ENCODE measurements at regions not wholly inside any gene's neighbourhood (a gene's known extent, or its start where the extent isn't known, plus 50 kb on each side); places are given as distances from the start of the nearest gene placed in this dataset.

DNA sequence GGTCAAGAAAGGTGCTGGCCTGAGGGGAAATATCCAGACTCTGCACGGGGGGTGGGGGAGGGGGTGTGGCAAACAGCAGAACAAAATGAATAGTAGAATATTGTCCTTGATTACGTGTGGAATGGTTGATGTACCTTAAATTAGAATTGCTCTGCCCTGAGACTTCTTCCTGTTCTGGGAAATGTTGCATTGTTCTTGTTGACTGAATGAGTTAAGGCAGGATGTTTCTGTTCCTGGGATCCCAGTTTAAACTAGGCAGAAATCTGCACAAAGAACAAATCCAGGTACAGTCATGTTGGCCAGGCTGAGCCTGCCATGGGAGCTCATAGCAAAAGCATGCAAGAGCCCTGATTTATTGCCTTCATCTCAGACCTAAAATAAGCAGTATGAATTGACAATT, 558.7 kb upstream of the VSTM2A start:
- Histone ChIP-seq H3K36me3 (ENCODE audit: insufficient read depth, low read length) (no peaks in the 10 kb centered on the region), H3K27me3 (ENCODE audit: control insufficient read depth, insufficient read depth, low read length) (no peaks in the 10 kb centered on the region), H3K4me1 (ENCODE audit: control insufficient read depth, insufficient read depth, low read length) (no peaks in the 10 kb centered on the region), H3K9ac (ENCODE audit: low read depth, low read length) (no peak overlapping the region), H3K9me3 (replicated peaks; ENCODE audit: low read length) (no peaks in the 10 kb centered on the region), H3K4me3 (ENCODE audit: low read length) (no peak overlapping the region), H3K4me2 (ENCODE audit: low read length) (no peak overlapping the region)

DNA sequence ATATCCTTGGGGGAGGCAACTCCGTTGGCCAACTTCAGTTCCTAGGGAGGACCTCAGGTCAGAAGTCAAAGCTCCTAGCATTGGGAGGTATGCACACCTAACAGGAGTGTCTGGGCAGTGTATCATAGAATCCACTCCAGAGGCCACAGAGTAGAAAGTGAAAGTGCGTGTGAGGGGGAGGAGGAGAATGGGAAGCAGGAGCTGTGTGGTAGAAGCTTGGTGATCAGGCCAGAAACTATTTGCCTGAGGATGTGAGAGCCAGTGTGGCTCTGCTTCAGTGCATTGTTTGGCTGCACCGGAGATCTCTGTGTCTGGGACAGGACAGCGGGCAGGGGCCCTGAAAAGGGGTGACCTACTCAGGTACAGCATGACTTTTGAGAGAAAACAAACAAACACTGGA, 557.4 kb upstream of the VSTM2A start:
- Histone ChIP-seq H3K4me3 (ENCODE audit: low read length) (no peak overlapping the region), H3K27me3 (ENCODE audit: control insufficient read depth, insufficient read depth, low read length) (no peaks in the 10 kb centered on the region), H3K9me3 (replicated peaks; ENCODE audit: low read length) (no peaks in the 10 kb centered on the region), H3K4me2 (ENCODE audit: low read length) (no peak overlapping the region), H3K9ac (ENCODE audit: low read depth, low read length) (no peak overlapping the region), H3K36me3 (ENCODE audit: insufficient read depth, low read length) (no peaks in the 10 kb centered on the region), H3K4me1 (ENCODE audit: control insufficient read depth, insufficient read depth, low read length) (no peaks in the 10 kb centered on the region)

DNA sequence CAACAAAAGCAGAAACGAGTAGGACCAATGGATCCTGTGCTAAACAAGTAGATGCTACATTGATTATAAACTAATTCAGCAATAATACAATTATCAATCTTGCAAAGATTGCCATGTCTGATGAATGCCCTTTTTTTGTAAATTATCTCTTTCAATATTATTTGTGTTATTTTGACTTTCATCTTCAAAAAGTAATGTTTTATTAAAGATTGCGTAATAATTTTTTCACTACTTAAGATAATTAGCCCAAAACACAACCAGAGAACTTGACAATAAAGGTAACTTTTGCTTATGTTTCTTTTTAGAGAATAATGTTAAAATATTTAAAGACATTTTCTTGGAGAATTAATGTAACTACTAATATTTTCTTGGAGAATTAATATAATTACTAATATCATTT, 553.8 kb upstream of the VSTM2A start:
- Histone ChIP-seq H3K4me2 (ENCODE audit: low read length) (no peak overlapping the region), H3K4me3 (ENCODE audit: low read length) (no peak overlapping the region), H3K36me3 (ENCODE audit: insufficient read depth, low read length) (no peaks in the 10 kb centered on the region), H3K4me1 (ENCODE audit: control insufficient read depth, insufficient read depth, low read length) (no peaks in the 10 kb centered on the region), H3K9me3 (replicated peaks; ENCODE audit: low read length) (no peaks in the 10 kb centered on the region), H3K27me3 (ENCODE audit: control insufficient read depth, insufficient read depth, low read length) (no peaks in the 10 kb centered on the region), H3K9ac (ENCODE audit: low read depth, low read length) (no peak overlapping the region)

DNA sequence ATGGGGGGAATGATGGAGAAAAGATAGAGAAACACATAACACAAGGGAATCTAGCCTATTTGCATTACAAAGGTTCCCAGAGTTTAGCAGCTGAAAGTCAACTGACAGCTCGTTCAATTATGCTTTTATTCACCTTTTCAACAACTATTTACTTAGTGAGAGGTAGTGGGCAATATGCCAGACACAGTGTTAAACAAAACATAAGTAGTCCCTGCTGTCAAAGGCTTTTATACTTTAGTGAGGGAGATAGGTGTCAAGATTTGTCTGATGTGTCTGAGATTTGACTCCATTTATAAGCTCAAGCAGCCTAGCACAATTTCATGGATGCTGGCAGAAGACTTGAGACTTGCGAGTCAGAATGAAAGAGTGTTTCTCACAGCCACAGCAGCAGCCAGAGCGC, 549.0 kb upstream of the VSTM2A start:
- H3K4me3 ChIP-seq (ENCODE audit: low read length): no peak overlapping the region
- H3K4me2 ChIP-seq (ENCODE audit: low read length): no peak overlapping the region
- H3K4me1 ChIP-seq (ENCODE audit: control insufficient read depth, insufficient read depth, low read length): no peaks in the 10 kb centered on the region
- no peaks in the 10 kb centered on the region for H3K27me3 ChIP-seq (ENCODE audit: control insufficient read depth, insufficient read depth, low read length)
- no peaks in the 10 kb centered on the region for H3K36me3 ChIP-seq (ENCODE audit: insufficient read depth, low read length)
- no peak overlapping the region for H3K9ac ChIP-seq (ENCODE audit: low read depth, low read length)
- H3K9me3 ChIP-seq (replicated peaks; ENCODE audit: low read length): no peaks in the 10 kb centered on the region

DNA sequence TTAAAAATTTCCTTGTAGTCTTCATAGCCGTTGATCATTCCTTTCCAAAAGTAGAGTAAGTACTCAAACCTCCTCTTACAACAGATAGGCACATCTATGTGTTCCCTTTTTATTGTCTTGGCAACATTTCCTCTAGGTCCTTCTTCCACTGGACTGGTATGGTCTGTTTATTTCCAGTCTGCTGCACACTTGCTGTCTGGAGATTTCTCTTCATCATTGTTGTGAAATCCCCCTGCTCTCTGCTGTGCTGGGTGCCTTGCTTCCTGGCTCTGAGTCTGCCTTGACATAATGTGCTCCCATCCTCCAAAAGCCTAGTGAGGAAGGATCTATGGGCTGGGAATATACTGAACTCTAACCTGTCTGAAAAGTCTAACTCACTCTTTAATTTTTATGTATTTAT, 545.3 kb upstream of the VSTM2A start:
- Histone ChIP-seq H3K4me1 (ENCODE audit: control insufficient read depth, insufficient read depth, low read length) (no peaks in the 10 kb centered on the region), H3K9ac (ENCODE audit: low read depth, low read length) (no peak overlapping the region), H3K4me2 (ENCODE audit: low read length) (no peak overlapping the region), H3K27me3 (ENCODE audit: control insufficient read depth, insufficient read depth, low read length) (no peaks in the 10 kb centered on the region), H3K9me3 (replicated peaks; ENCODE audit: low read length) (no peaks in the 10 kb centered on the region), H3K36me3 (ENCODE audit: insufficient read depth, low read length) (no peaks in the 10 kb centered on the region), H3K4me3 (ENCODE audit: low read length) (no peak overlapping the region)

DNA sequence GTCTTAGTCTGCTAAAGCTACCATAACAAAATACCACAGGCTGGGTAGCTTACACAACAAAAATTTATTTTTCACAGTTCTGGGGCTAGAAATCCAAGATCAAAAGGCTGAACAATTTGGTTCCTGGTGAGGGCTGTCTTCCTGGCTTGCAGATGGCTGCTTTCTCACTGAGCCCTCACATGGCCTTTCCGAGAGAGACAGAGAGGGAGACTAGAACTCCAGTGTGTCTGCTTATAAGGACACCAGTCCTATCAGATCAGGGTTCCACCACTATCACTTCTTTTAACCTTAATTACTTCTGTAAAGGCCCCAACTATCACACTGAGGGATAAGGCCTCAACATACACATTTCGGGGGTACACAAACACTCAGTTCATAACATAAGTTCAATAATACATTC, 527.4 kb upstream of the VSTM2A start:
- H3K9ac ChIP-seq (ENCODE audit: low read depth, low read length): no peak overlapping the region
- no peak overlapping the region for H3K4me2 ChIP-seq (ENCODE audit: low read length)
- peaks cover 3% of the 10 kb centered on the region for H3K4me1 ChIP-seq (ENCODE audit: control insufficient read depth, insufficient read depth, low read length)
- no peaks in the 10 kb centered on the region for H3K9me3 ChIP-seq (replicated peaks; ENCODE audit: low read length)
- H3K36me3 ChIP-seq (ENCODE audit: insufficient read depth, low read length): no peaks in the 10 kb centered on the region
- no peak overlapping the region for H3K4me3 ChIP-seq (ENCODE audit: low read length)
- H3K27me3 ChIP-seq (ENCODE audit: control insufficient read depth, insufficient read depth, low read length): no peaks in the 10 kb centered on the region

DNA sequence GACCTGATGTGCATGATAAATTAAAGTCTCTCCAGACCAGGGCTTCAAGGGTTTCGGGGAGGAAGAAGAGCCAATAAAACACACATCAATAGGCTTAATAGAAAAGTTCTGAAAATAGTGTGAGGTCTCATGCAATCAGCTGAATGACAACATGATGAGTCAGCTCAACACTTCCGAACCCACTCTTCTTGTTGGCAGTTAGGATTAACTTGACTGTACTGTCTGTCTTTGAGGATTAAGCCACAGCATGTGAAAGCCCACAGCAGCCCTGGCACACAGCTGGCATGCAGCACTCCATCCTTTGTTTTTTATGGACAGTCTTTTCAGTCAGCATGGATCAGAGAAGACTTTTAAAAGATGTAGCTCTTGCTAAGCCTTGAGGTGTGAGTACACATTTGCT, 526.9 kb upstream of the VSTM2A start:
- no peak overlapping the region for H3K4me3 ChIP-seq (ENCODE audit: low read length)
- H3K27me3 ChIP-seq (ENCODE audit: control insufficient read depth, insufficient read depth, low read length): no peaks in the 10 kb centered on the region
- H3K9me3 ChIP-seq (replicated peaks; ENCODE audit: low read length): no peaks in the 10 kb centered on the region
- no peak overlapping the region for H3K9ac ChIP-seq (ENCODE audit: low read depth, low read length)
- peaks cover 3% of the 10 kb centered on the region for H3K4me1 ChIP-seq (ENCODE audit: control insufficient read depth, insufficient read depth, low read length)
- H3K36me3 ChIP-seq (ENCODE audit: insufficient read depth, low read length): no peaks in the 10 kb centered on the region
- no peak overlapping the region for H3K4me2 ChIP-seq (ENCODE audit: low read length)

DNA sequence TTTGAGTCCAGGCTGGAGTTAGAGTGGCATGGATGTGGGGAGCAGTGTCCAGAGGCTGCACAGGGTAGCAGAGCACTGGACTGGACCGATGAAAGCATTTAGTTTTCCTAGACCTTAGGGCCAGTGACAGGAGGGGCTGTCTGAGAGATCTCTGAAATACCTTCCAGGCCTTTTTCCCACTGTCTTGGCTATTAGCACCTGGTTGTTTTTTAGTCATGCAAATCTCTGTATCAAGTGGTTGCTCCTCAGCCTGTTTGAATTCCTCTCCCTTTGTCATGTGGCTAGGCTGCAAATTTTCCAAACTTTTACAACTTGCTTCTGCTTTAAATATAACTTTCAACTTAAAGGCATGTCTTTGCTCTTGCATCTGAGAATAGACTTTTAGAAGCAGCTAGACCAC, 504.3 kb upstream of the VSTM2A start:
- Histone ChIP-seq H3K4me3 (ENCODE audit: low read length) (no peak overlapping the region), H3K36me3 (ENCODE audit: insufficient read depth, low read length) (no peaks in the 10 kb centered on the region), H3K4me2 (ENCODE audit: low read length) (no peak overlapping the region), H3K27me3 (ENCODE audit: control insufficient read depth, insufficient read depth, low read length) (no peaks in the 10 kb centered on the region), H3K9ac (ENCODE audit: low read depth, low read length) (no peak overlapping the region), H3K9me3 (replicated peaks; ENCODE audit: low read length) (peaks cover 2% of the 10 kb centered on the region), H3K4me1 (ENCODE audit: control insufficient read depth, insufficient read depth, low read length) (no peaks in the 10 kb centered on the region)

DNA sequence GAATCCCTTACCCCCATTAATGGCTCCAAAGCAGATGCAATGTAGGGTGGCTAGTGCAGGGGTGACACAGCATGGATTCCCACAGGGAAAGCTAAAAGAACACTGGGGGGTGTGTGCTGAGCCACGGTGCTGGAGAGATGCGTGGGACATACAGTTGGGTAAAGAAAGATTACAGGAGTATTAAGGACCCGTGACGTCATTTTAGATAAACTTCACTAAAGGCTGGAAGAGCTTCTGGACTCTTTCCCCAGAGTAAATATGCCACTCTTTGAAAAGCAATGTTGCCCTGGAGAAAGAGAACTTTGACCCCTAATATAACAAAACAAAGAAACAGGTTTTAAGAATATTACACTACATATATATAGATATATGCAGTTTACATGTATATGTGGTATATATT, 481.5 kb upstream of the VSTM2A start:
- no peaks in the 10 kb centered on the region for H3K36me3 ChIP-seq (ENCODE audit: insufficient read depth, low read length)
- no peaks in the 10 kb centered on the region for H3K4me1 ChIP-seq (ENCODE audit: control insufficient read depth, insufficient read depth, low read length)
- H3K27me3 ChIP-seq (ENCODE audit: control insufficient read depth, insufficient read depth, low read length): no peaks in the 10 kb centered on the region
- no peak overlapping the region for H3K4me2 ChIP-seq (ENCODE audit: low read length)
- no peaks in the 10 kb centered on the region for H3K9me3 ChIP-seq (replicated peaks; ENCODE audit: low read length)
- H3K9ac ChIP-seq (ENCODE audit: low read depth, low read length): no peak overlapping the region
- H3K4me3 ChIP-seq (ENCODE audit: low read length): no peak overlapping the region

DNA sequence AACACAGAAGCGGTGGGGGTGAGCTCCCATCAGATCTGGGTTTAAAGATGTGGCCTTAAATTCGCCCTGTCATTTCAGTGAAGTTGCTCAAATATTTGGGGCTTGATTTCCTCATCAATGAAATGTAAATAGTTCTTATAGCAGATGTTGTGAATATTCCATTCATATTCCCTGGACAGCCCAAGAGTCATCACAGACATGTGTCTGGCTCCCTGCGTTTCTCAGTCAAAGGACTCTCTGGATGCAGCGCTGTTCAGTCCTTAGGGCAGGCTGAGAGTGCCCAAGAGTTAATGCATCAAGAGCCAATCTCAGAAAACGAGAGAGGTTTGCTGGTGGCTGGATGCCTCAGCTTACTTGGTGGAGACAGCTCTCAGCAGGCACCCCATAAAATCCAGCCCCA, 475.5 kb upstream of the VSTM2A start:
- Histone ChIP-seq H3K27me3 (ENCODE audit: control insufficient read depth, insufficient read depth, low read length) (no peaks in the 10 kb centered on the region), H3K4me3 (ENCODE audit: low read length) (no peak overlapping the region), H3K4me1 (ENCODE audit: control insufficient read depth, insufficient read depth, low read length) (no peaks in the 10 kb centered on the region), H3K9me3 (replicated peaks; ENCODE audit: low read length) (no peaks in the 10 kb centered on the region), H3K36me3 (ENCODE audit: insufficient read depth, low read length) (no peaks in the 10 kb centered on the region), H3K9ac (ENCODE audit: low read depth, low read length) (no peak overlapping the region), H3K4me2 (ENCODE audit: low read length) (no peak overlapping the region)

DNA sequence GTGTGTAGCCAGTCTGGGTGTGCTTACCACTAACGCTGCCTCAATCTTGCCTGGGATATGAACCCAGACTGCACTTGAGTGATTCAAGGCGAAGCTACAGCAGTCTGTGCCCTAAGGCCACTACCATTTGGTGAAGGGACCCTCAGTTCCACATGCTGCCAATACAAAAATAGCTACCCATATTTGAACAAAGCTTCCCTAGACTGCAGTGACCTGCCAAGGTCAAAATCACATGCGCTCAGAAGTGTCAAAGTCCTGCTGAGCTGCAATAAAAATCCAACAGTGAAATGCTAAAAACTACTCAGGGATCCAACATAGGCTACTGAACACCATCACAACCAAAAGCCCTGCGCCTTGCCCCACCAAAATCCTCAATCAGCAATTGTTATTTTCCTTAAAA, 472.3 kb upstream of the VSTM2A start:
- Histone ChIP-seq H3K4me2 (ENCODE audit: low read length) (no peak overlapping the region), H3K4me1 (ENCODE audit: control insufficient read depth, insufficient read depth, low read length) (no peaks in the 10 kb centered on the region), H3K9ac (ENCODE audit: low read depth, low read length) (no peak overlapping the region), H3K9me3 (replicated peaks; ENCODE audit: low read length) (no peaks in the 10 kb centered on the region), H3K4me3 (ENCODE audit: low read length) (no peak overlapping the region), H3K36me3 (ENCODE audit: insufficient read depth, low read length) (no peaks in the 10 kb centered on the region), H3K27me3 (ENCODE audit: control insufficient read depth, insufficient read depth, low read length) (no peaks in the 10 kb centered on the region)

DNA sequence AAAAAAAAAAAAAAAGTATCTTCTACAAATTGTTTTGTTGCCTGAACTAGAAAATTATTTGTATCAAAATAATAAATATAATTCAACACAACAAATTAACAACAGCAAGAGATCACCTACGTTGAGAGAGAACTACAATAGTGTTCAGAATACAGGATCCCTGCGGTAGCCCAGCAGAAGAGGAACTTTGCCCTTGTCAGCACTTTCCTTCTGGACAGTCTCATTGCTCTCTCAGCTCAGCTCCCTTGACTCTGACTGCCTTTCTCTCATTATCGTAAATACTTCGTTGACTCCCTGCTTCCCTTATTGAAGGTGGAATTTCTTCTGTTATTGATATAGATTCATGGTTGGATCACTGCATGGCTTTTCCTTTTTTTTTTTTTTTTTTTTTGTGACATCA, 469.5 kb upstream of the VSTM2A start:
- H3K4me1 ChIP-seq (ENCODE audit: control insufficient read depth, insufficient read depth, low read length): no peaks in the 10 kb centered on the region
- H3K4me3 ChIP-seq (ENCODE audit: low read length): no peak overlapping the region
- H3K27me3 ChIP-seq (ENCODE audit: control insufficient read depth, insufficient read depth, low read length): no peaks in the 10 kb centered on the region
- no peak overlapping the region for H3K4me2 ChIP-seq (ENCODE audit: low read length)
- H3K9ac ChIP-seq (ENCODE audit: low read depth, low read length): no peak overlapping the region
- no peaks in the 10 kb centered on the region for H3K36me3 ChIP-seq (ENCODE audit: insufficient read depth, low read length)
- no peaks in the 10 kb centered on the region for H3K9me3 ChIP-seq (replicated peaks; ENCODE audit: low read length)

DNA sequence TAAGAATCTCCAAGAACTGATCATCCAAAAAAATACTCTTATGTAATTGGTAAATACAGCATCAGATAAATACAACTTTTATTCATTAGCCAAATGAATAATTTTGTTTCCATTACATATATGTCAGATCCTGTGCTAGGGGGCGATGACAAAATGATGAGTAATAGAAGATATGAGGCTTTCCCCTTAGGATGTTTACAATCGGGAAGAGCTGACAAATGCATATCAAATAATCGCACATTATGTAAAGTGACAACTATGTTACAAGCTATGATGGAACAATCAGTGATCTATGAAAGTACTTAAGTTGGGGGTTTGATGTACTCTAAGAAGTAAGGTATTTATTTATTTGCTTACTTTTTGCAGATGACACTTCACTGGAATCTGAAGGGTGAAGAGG, 465.6 kb upstream of the VSTM2A start:
- no peaks in the 10 kb centered on the region for H3K4me1 ChIP-seq (ENCODE audit: control insufficient read depth, insufficient read depth, low read length)
- no peak overlapping the region for H3K4me2 ChIP-seq (ENCODE audit: low read length)
- no peak overlapping the region for H3K4me3 ChIP-seq (ENCODE audit: low read length)
- no peaks in the 10 kb centered on the region for H3K36me3 ChIP-seq (ENCODE audit: insufficient read depth, low read length)
- no peak overlapping the region for H3K9ac ChIP-seq (ENCODE audit: low read depth, low read length)
- no peaks in the 10 kb centered on the region for H3K27me3 ChIP-seq (ENCODE audit: control insufficient read depth, insufficient read depth, low read length)
- H3K9me3 ChIP-seq (replicated peaks; ENCODE audit: low read length): no peaks in the 10 kb centered on the region

Measured in skeletal muscle satellite cell (primary cell).